Right forelimb (tissue), 1 donor: ENCODE measurements at regions not wholly inside any gene's neighbourhood (a gene's known extent, or its start where the extent isn't known, plus 50 kb on each side); places are given as distances from the start of the nearest gene placed in this dataset.

Source experiments
- DNase-seq: peaks from one replicate; pipeline ENCODE4 v3.0.0-alpha.2; 2018

DNA sequence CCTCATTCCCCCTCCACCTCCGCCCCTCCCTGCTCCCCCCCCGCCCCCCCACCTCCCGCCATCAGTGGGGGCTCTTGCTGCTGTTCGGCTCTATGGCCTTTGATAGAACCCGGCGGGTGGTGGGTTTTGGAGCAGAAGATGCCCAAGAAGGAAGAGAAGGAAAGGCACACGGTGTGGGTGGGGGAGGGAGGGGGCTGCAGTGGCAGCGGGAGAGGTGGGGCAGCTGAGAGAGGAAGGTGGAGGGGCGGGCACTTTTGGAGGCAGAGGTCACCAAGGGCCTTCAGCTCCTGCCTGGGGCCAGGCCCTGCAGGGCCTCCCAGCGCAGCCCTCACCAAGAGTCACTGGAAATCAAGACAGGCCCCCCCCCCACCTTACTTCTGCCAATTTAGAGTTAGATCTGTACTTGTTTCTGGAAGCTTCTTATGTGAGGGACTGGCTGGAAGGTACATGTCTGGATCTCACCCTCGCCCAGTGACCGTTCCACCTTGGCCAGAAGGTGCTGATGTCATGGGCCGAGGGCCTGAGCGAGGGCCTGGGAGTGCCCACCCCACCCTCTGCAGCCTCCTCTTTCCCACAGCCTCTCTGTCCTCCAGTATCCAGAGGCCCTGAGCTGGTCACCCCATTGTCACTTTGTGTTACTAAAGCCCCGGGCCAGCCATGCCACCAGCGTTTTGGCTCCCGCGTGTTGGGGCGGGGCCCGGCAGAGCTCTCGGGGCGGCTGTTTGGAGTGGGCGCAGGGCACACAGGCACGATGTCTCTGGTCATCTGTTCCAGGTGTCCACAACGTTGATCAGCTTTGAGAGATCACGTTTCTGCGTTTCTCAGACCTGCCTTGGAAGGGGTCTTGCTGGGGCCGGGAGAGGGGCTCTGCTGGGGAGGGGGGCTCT, 153.9 kb downstream of the KIF26A start:
- no peak for DNase-seq

GRCh38 chr14:104293231-104293841, 154.9 kb downstream of the KIF26A start:
- no peak for DNase-seq

DNA sequence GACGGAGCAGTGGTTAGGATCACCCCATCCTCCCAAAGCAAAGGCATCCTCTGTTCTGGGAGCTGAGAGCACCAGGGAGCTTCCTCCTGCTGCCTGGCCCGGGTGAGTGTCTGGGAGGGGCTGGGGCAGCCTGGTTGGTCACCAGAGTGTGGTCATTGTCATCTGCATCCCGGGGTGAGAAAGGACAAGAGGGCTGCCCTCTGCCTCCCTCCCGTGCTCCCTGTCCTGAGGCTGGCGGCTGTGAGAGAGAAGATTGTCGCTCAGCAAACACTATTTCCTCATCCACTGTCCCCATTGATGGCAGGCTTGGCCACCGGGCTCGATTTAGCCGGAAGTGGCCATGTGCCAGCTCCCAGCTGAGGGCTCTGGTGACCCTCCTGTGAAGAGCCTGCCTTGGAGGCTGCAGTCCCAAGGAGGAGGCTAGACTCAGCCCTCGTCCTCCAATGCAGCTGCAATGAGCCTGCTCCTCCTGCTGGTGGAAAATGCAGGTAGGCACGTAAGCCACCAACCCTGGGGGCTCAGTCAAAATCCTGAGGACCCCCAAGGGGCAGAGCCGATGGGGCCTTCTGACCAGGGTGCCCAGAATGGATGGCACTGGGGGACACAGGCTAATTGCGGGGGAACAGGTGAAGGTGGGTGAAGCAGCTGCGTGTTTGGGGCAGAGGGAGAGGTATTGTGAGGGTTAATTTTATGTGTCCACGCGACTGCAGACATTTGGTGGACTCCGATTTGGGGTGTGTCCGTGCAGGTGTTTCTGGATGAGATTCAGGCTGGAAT, 155.7 kb downstream of the KIF26A start:
- DNase-seq = no peak

DNA sequence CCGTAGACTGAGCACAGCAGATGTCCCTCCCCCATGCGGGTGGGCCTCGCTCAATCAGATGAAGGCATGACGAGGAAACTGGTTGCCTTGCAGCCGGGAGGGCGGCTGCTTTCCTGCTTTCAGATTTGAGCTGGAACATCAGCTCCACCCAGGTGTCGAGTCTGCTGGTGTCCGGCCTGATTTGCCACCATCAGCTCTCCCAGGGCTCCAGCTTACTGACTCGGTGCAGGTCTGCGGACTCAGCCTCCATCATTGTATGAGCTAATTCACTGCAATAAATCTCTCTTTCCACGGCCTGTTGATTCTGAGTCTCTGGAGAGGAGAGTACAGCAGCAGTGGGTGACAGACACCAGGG, 156.2 kb downstream of the KIF26A start:
- DNase-seq = no peak

GRCh38 chr14:104294983-104295680, 156.7 kb downstream of the KIF26A start:
- DNase-seq = peak; percentile 1

DNA sequence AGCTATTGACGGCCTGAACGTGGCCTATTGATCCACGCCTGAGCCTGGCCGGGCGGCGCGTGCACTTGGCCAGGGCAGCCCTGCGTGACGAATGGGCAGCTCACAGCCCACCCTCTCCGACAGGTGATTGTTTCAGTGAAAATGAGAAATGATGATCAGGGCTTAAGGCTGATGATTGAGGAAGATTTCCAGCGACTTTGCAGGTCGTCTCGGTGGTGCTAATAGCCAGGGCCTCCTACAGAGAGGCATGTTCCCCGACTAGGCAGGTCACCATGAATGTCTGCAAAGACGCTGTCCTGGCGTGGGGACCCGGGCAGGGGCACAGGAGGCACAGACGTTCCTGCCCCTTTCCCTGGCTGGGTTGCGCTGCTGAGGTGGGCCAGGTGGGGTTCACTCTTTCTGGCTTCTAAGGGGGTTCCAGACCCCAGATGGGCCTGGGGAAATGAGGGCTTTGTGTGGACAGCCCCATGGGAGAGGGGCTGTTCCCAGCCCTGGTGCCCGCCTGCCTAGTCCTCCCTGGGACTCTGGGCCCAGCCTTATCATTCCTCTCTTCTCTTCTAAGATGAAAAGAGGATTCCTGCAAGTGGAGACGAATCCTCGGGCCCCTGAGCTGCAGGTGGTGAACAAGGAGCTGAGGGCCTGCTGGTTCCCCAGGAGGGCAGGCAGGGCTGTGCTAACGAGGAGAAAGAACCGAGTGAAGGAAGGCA, 157.4 kb downstream of the KIF26A start:
- no peak for DNase-seq

GRCh38 chr14:104296388-104297312, 158.3 kb downstream of the KIF26A start:
- no peak for DNase-seq

DNA sequence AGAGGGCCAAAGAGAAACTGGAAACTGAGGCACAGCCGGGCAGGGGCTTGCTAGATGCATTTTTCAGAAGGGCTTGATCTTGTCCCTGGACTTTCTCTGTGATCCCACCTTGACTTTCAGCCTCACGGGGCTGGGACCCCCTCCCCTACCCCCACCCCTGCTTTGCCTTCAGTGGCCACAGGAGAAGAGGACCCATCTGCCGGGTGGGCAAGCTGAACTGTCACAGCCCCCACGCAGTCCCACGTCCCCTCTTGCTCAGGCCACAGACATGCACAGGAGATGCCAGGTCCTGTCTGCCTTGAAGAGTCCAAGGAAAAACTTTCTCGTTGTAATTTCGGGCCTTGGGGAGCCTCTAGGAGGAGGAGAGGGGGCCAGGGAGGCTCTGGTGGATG, 158.9 kb downstream of the KIF26A start:
- no peak for DNase-seq

- no peak for DNase-seq
Observed at GRCh38 chr14:104297721-104298401, 159.5 kb downstream of the KIF26A start.

- DNase-seq = no peak
Observed at GRCh38 chr14:104298458-104298857, 160.1 kb downstream of the KIF26A start.

DNA sequence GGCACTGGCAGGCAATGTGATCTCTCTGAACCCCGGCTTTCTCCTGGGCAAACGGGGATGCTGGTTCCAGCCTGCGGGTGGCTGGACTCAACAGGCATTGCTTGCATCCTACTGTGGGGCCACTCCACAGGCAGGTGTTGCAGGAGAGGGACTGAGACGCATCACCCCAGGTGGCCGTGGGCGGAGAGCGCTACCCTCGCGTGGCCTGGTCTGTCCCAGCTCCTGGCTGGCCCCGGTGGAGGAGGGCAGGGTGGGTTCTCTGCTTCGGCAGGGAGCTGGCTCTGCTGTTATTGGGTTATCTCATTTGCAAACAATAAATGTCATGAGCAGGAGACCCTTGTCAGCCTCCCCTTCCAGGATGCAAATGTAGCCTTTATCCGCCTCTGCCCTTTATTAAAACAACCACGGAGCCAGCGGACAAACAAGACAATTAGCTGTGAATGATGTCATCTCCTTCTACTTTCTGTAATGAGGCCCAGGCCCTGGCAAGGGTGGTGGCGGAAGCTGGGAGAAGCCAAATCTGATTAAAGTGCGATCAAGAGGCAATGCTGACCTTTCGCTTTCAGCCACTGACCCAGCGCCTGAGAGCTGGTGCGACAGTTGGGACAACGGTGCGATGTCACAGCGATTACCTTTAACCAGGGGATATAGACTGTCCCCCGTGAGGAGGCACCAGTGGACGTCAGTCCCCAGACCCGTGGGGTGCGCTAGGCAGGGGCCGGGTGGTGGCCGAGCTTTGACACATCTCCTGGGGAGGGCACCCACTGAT, 161.8 kb downstream of the KIF26A start:
- DNase-seq = no peak

DNA sequence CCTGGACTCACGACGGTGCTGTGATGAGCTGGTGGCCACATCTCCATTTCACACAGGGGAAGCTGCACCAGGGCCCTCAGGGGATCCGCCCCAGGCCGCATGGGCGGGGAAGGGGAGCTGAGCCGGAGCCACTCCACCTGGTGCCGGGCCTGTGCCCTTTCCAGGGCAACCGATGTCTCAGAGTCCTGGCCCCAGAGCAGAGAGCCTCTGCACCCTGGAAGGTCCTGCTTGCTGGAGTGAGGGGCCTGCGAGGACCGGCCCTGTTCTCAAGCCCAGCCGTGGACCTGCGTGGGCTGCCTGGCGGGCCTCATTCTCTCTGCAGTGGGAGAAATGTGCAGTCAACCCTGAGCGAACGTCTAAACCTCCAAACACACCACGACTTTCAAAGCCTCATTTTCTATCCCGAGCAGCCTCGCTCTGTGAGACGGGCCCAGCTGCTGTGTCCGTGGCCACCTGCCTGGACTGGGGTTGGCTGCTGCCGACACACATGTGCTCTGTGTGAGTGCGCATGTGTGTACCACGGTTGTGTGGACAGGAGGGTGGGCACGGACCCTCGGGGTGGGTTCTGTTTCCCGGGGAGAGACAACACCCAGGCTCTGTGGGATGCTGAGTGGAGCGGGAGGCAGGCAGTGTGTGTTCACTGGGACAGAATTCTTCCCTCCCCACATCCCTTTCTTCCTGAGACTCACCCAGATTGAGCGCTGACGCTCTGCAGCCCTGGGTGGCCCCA, 163.5 kb downstream of the KIF26A start:
- DNase-seq = no peak

GRCh38 chr14:104302794-104303405, 164.5 kb downstream of the KIF26A start:
- no peak for DNase-seq

- DNase-seq = no peak
Observed at GRCh38 chr14:104303705-104304425, 165.5 kb downstream of the KIF26A start.

DNA sequence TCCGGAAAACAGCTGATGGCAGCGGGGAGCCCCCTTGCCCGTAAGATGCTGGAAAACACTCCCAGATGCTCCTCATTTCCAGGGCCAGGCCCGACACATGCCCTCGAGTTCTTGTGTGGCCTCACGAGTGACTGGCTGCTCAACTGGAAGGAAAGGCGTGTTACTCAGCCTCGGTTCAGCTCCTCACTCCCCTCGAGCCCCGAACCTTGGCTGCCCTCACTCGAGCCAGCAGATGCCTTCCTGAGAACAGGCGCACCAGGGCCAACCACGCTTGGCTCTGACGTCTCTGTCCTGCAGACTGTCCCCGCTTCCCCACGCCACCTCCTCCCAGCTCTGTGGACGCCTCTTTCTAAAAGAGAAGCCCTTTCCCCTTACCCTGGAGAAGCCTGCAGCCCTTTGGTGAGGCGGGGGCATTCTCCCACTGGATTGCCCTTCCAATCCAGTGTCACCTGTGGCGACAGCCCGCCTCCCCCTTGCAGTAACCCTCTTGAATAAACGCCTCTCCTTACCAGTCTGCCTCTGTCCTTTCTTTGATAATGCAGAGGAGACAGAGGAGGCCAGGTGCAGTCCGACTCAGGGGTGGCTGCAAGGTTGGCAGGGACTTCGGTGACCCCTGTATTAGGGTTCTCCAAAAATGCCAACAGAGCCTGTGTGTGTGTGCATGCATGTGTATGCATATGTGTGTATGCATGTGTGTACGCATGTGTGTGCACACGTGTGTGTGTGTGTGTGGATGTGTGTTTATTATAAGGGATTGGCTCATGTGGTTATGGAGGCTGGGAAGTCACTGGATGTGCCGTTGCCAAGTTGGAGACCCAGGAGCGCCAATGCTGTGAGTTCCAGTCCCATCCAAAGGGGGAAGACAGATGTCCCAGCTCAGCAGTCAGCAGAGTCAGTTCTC, 166.3 kb downstream of the KIF26A start:
- DNase-seq = no peak

DNA sequence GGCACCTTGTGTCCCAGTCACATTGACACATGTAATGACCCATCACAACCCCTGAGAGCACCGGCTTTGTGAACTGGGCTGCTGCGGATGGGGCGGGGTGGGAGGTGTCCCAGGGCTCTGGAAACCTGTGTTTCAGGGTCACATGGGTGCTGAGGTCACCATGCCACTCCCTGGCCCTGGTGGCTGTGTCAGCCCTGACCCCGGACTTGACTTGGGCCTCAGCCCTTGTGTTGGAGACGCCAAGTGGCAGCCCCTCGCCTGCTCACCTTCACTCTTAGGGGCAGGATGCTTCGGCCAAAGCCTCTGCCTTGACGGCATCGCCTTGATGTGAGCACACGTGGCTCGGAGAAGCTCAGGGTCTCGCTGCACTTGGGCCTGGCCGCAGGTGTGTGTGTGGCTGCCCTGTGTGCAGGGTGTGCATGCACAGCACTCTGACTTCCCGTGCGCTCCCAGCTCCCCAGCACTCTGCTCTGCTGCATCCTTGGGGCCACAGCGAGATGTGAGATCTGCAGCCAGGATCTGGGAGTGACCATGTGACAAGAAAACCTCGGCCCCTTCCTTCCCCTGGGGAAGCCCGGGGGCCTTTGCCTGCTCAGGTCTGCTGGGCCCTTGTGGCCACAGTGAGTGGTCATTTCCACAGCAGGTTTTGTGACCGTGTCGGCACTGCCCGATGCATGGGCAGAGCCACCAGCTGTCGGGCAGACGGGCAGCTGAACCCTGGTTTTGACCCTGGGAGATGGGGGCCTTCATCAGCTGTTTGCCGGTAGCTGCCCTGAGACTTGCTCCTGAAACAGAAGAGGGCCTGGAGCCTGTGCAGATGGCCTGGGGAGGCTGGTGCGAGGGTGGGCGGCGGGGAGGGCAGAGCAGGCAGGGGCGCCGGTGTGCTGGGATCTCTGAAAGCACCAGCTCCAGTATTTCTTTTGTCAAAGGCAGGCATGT, 167.4 kb downstream of the KIF26A start:
- no peak for DNase-seq
